Thymus (tissue), 11 donors: ENCODE measurements at regions not wholly inside any gene's neighbourhood (a gene's known extent, or its start where the extent isn't known, plus 50 kb on each side); places are given as distances from the start of the nearest gene placed in this dataset.

Experiments
- DNase-seq, 9 donors: peaks; one replicate each; pipeline ENCODE4 v3.0.0-alpha.2; 2013; ENCODE audit warnings: low spot score in 9 of 9, low read depth in 6 of 9, missing footprints in 1 of 9
- H3K27ac ChIP-seq, 2 donors: one replicate each; pipeline ENCODE4 v1.5.1; 2013; ENCODE audit warnings: control low read depth in 1 of 2, low read depth in 1 of 2, low read length in 1 of 2, mild to moderate bottlenecking in 1 of 2, moderate library complexity in 1 of 2
- H3K27me3 ChIP-seq, 2 donors: one replicate each; pipeline ENCODE4 v1.5.1; 2013; ENCODE audit warnings: low read length in 1 of 2; ENCODE audit not compliant: control insufficient read depth in 2 of 2, insufficient read depth in 1 of 2
- H3K36me3 ChIP-seq, 2 donors: one replicate each; pipeline ENCODE4 v1.5.1; 2013; ENCODE audit warnings: low read length in 1 of 2, mild to moderate bottlenecking in 1 of 2, moderate library complexity in 1 of 2; ENCODE audit not compliant: control insufficient read depth in 2 of 2, insufficient read depth in 2 of 2
- H3K4me1 ChIP-seq, 2 donors: one replicate each; pipeline ENCODE4 v1.5.1; 2013; ENCODE audit warnings: low read length in 2 of 2; ENCODE audit not compliant: control insufficient read depth in 2 of 2, insufficient read depth in 2 of 2
- H3K4me3 ChIP-seq, 2 donors: one replicate each; pipeline ENCODE4 v1.5.1; 2013; ENCODE audit warnings: low read length in 2 of 2, control low read depth in 1 of 2, mild to moderate bottlenecking in 1 of 2
- H3K9me3 ChIP-seq, 2 donors: one replicate each; pipeline ENCODE4 v1.5.1; 2013; ENCODE audit warnings: low read length in 1 of 2, mild to moderate bottlenecking in 1 of 2; ENCODE audit not compliant: control insufficient read depth in 2 of 2, insufficient read depth in 1 of 2
- WGBS: extraction: QIAGEN DNeasy Blood & Tissue Kit; methylation state at CpG from one replicate; pipeline ENCODE4 v1.1.7; 2013; 5-methylcytosine and 5-hydroxymethylcytosine counted together
- donor health status: healthy.

DNA sequence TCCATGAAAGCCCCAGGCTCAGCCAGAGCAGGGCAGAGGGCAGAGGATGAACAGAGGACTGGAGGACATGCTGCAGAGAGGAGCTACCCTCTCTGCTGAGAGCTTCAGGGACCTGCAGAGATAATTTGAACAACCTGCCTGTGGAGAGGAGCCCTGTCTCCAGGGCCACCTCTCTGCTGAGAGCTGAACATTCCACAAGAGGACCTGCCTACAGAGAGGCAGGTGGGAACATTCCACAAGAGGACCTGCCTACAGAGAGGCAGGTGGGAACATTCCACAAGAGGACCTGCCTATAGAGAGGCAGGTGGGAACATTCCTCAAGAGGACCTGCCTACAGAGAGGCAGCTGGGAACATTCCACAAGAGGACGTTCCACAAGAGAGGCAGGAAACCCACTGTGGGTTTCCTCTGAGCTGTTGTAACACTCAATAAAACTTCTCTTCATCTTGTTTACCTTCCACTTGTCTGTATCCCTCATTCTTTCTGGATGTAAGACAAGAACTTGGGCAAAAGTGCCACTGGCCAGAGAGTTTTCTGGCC lies 551.9 kb upstream of the CA10 start:
- no peaks in the 10 kb centered on the region for H3K27me3 ChIP-seq
- WGBS, result 14% methylated on average over 1 of the region's 1 CpG
- no peaks in the 10 kb centered on the region for H3K36me3 ChIP-seq
- no peaks in the 10 kb centered on the region for H3K4me1 ChIP-seq
- peaks cover 0 to 10% of the 10 kb centered on the region in 2 donors for H3K9me3 ChIP-seq
- H3K4me3 ChIP-seq, result no peak overlapping the region
- no peak for DNase-seq
- no peak overlapping the region for H3K27ac ChIP-seq

DNA sequence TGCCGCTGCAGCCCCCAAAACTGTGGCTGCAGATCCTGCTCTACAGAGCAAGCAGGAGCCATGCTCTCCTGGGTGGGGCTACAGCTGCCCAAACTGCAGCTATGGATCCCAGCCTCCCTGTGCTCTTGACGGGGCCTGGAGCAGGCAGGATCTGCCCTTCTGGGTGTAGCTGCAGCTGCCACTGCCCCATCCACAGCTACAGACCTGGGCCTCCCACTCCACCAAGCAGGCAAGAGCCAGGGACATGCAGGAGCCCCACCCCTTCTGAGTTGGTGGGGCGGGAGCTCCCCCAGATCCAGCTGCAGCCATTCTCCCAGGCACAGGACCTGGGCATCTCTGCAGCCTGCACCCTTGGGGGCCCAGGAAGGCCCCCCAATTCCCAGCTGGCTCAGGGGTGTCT lies 551.2 kb upstream of the CA10 start:
- Histone ChIP-seq H3K9me3 (peaks cover 0 to 10% of the 10 kb centered on the region in 2 donors), H3K4me3 (no peak overlapping the region), H3K36me3 (no peaks in the 10 kb centered on the region), H3K27ac (no peak overlapping the region), H3K4me1 (no peaks in the 10 kb centered on the region), H3K27me3 (no peaks in the 10 kb centered on the region)
- no peak for DNase-seq
- WGBS, result 96% methylated on average over 3 of the region's 3 CpGs

DNA sequence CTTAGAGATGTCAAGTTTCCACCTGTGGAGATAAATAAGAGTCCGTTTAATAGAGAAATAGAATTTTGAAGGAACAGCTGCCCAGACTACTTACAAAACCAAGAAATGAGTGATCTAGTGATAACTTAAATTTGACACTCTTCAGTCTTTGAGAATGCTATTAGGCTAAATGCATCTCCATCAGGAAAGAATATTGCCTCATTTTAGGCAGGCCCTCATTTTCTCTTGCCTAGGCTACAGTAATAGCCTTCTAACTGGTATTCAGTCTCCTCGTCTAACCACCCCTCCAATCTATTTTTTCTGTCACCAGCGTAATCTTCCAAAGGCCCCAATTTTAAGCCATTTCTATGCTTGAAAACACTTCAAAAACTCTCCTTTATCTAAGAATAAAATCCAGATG lies 537.8 kb upstream of the CA10 start:
- H3K4me3 ChIP-seq, result no peak overlapping the region
- H3K27ac ChIP-seq, result no peak overlapping the region
- no peak for DNase-seq
- H3K36me3 ChIP-seq, result no peaks in the 10 kb centered on the region
- no peaks in the 10 kb centered on the region for H3K4me1 ChIP-seq
- WGBS, result 93% methylated on average over 3 of the region's 3 CpGs
- H3K9me3 ChIP-seq, result no peaks in the 10 kb centered on the region
- H3K27me3 ChIP-seq, result no peaks in the 10 kb centered on the region

DNA sequence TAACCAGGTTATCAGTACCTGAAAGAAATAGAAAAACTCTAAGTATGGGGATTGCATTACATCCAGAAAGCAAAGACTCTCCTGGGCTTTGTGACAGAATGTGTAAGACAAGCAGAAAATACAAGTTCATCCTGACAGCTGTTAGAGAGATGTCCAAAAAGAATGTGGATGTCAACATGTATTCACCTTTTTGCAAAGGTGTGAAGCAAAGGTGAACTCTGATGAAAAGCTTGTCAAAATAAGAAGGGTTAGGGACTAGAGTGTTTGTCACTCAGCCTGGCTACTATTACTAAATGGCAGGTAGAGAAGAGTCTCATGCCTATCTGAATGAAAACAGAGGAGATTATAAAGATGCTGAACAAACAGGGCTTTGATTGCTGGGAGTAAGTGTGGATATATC lies 527.6 kb upstream of the CA10 start:
- H3K36me3 ChIP-seq, result no peaks in the 10 kb centered on the region
- no peaks in the 10 kb centered on the region for H3K4me1 ChIP-seq
- no peaks in the 10 kb centered on the region for H3K9me3 ChIP-seq
- H3K4me3 ChIP-seq, result no peak overlapping the region
- no peak for DNase-seq
- no peaks in the 10 kb centered on the region for H3K27me3 ChIP-seq
- H3K27ac ChIP-seq, result no peak overlapping the region

DNA sequence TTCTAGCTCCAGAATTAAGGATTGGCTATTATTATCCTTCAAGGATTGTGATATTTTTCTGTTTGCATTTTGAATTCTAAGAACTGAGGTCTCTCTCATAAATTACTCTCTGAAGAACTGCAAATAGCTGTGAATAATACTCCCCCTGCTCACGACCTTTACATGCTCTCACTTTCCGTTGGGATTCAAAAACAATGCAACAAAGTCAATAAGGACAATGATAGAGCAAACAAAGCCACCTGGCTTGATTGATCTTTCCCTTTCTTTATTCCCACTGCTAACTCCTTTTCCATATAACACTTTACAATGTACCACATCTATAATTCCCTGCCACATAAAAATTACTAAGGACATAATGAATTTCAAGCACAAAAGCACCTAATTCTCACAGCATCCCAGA lies 523.0 kb upstream of the CA10 start:
- Histone ChIP-seq H3K27me3 (no peaks in the 10 kb centered on the region), H3K4me3 (no peak overlapping the region), H3K9me3 (no peaks in the 10 kb centered on the region), H3K4me1 (no peaks in the 10 kb centered on the region), H3K27ac (no peak overlapping the region), H3K36me3 (no peaks in the 10 kb centered on the region)
- no peak for DNase-seq
- WGBS, result 12% methylated on average over 2 of the region's 2 CpGs

DNA sequence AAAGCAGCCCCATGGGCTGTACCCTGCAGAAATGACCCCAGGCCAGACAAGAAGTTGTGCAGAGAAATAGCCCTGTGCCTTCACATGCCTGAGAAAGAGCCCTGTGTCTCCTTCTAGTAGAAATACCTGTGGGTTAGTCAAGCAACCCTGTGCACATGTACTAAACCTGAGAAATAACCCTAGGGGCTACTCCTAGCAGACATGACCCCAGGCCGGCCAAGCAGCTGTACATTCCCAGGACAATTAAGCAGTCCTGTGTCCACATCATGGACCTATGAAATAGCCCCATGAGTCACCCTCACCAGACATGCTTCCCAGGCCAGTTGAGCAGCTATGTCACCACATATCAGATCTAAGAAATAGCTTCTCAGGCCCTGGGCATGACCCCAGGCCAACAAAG lies 519.7 kb upstream of the CA10 start:
- no peak for DNase-seq
- WGBS, result 96% methylated on average over 1 of the region's 1 CpG
- no peaks in the 10 kb centered on the region for H3K36me3 ChIP-seq
- no peak overlapping the region for H3K27ac ChIP-seq
- H3K4me1 ChIP-seq, result no peaks in the 10 kb centered on the region
- no peak overlapping the region for H3K4me3 ChIP-seq
- H3K27me3 ChIP-seq, result no peaks in the 10 kb centered on the region
- H3K9me3 ChIP-seq, result no peaks in the 10 kb centered on the region

DNA sequence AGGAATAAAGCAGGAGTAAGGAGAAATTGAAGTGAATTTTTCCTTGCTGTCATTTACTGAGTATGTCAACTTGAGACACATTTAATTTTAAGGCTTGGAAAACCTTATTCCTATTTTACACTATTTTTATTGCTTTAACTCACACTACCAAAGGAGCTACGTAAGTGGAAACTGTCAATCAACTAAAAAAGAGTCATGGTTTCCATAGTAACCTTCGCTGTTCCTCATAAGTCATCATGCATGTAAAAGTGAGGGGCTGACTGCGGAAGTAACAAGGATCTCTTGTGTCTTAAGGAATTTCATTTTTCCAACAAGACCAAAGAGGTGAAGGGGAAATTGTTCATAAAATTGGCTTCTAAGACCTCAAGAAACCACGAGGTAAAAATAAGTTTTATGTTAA lies 516.2 kb upstream of the CA10 start:
- Histone ChIP-seq H3K27ac (no peak overlapping the region), H3K4me3 (no peak overlapping the region), H3K4me1 (no peaks in the 10 kb centered on the region), H3K9me3 (no peaks in the 10 kb centered on the region), H3K36me3 (no peaks in the 10 kb centered on the region), H3K27me3 (no peaks in the 10 kb centered on the region)
- WGBS, result 53% methylated on average over 4 of the region's 4 CpGs
- no peak for DNase-seq

DNA sequence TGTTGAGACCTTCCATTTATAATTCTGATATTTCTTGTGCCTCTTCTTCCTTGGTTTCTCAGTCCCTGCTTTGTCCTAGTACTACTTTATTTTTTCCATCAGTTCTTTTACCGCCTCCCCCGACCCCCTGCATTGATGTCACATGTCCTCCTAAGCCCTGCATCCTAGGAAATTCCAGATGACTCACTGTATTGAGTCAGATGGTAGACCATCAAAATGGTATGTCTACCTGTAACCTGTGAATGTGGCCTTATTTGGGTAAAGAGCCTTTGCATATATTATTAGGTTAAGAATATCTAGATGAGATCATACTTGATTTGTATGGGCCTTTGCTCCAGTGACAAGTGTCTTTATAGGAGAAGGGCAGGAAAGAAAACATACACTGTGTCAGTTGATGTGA lies 515.3 kb upstream of the CA10 start:
- H3K27ac ChIP-seq, result no peak overlapping the region
- WGBS, result 95% methylated on average over 2 of the region's 2 CpGs

DNA sequence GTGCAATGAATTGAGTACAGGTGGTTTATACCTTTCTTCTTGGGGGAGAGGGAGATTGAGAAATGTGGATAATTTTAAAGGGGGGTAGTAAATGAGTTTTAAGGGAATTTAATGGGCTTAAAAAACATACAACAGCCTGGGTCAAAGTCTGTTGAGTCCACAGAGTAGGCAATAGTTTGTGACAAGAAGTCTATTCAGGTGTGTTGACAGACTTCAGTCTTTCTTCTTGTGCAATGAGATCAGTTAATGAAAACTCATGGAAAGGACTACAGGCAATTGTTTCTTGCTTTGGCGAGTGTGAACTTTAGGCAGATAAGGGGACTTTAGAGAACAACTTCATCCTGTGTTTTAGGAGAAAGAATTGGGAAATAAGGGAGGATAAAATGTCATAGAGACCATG lies 507.8 kb upstream of the CA10 start:
- Histone ChIP-seq H3K4me1 (no peaks in the 10 kb centered on the region), H3K36me3 (no peaks in the 10 kb centered on the region), H3K27me3 (no peaks in the 10 kb centered on the region), H3K27ac (no peak overlapping the region), H3K9me3 (peaks cover 0 to 11% of the 10 kb centered on the region in 2 donors), H3K4me3 (no peak overlapping the region)
- 89% methylated on average over 1 of the region's 1 CpG for WGBS
- DNase-seq, result no peak

More for the DNA sequence above, 515.3 kb upstream of the CA10 start:
- no peaks in the 10 kb centered on the region for H3K9me3 ChIP-seq
- H3K36me3 ChIP-seq, result no peaks in the 10 kb centered on the region
- no peaks in the 10 kb centered on the region for H3K4me1 ChIP-seq
- no peak for DNase-seq
- H3K4me3 ChIP-seq, result no peak overlapping the region
- H3K27me3 ChIP-seq, result no peaks in the 10 kb centered on the region

DNA sequence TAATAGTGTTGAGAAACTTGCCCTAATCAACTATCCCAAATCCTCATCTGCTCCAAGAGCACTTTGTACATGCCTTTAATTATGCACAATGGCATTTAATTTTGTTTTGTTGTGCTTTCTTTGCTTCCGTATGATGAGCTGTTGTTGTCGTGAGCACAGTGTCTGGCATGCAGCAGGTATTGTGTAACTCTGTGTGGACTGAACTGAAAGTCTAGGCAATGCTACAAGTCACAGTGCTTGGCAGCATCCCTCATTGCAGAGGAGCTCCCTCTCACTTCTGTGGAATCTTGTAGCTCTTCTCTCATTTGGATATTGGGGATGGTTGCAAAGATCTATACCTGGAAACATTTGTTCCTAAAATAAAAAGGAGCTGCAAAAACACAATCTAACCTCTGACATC lies 502.2 kb upstream of the CA10 start:
- Histone ChIP-seq H3K9me3 (peaks cover 0 to 4% of the 10 kb centered on the region in 2 donors), H3K4me1 (no peaks in the 10 kb centered on the region), H3K27me3 (no peaks in the 10 kb centered on the region), H3K36me3 (no peaks in the 10 kb centered on the region), H3K27ac (no peak overlapping the region), H3K4me3 (no peak overlapping the region)
- DNase-seq, result no peak
- 96% methylated on average over 2 of the region's 2 CpGs for WGBS
